GM12878 (cell line): ENCODE measurements at regions not wholly inside any gene's neighbourhood (a gene's known extent, or its start where the extent isn't known, plus 50 kb on each side); places are given as distances from the start of the nearest gene placed in this dataset.

Experiments used
- ATAC-seq: fragments of 200-7000 bp; cut with Tn5 transposase; 3 replicates; pipeline ENCODE4 v1.9.1; 2020; ENCODE audit warnings: mild to moderate bottlenecking, moderate library complexity
- BruUV-seq: library from RNA; stranded (reverse); fragments of 400-500 nt; replicated peaks from 2 replicates; lab custom pipeline; 2021; lab: Mats Ljungman, UMichigan
- CTCF ChIA-PET: fragments of 300-600 bp; sonication (Branson Sonifier 250); formaldehyde crosslinking; extraction: SDS; loops from one replicate; lab custom pipeline; 2021; ENCODE audit warnings: inconsistent platforms; lab: Yijun Ruan, JAX
- POLR2A ChIA-PET: fragments of 350-600 bp; formaldehyde crosslinking; extraction: SDS; loops from one replicate; lab custom pipeline; 2021; ENCODE audit warnings: inconsistent platforms; lab: Charles Lee
- RAD21 ChIA-PET: fragments of 300-600 bp; sonication (Branson Sonifier 250); formaldehyde crosslinking; loops from one replicate; lab custom pipeline; 2023; ENCODE audit warnings: antibody characterized with exemption; ENCODE audit not compliant: unreplicated experiment; lab: Charles Lee
- SMC1A ChIA-PET: fragments of 300-600 bp; sonication (Branson Sonifier 250); formaldehyde crosslinking; loops from one replicate; lab custom pipeline; 2023; ENCODE audit not compliant: unreplicated experiment, uncharacterized antibody; lab: Charles Lee
- DNase-seq: peaks from one replicate; pipeline ENCODE4 v3.0.0-alpha.2; 2011; ENCODE audit warnings: low read depth, low spot score
- FAIRE-seq: peaks from 3 replicates; lab custom pipeline; 2011; peaks lifted over from hg19 to GRCh38; lab: Jason Lieb, UNC
- H2AFZ ChIP-seq: 2 replicates; pipeline ENCODE4 v1.6.0; 2011; ENCODE audit warnings: low read depth, low read length, control low read depth; ENCODE audit not compliant: control insufficient read depth
- H3K27ac ChIP-seq: 2 replicates; pipeline ENCODE4 v1.5.1; 2011; ENCODE audit warnings: control low read depth; ENCODE audit not compliant: control insufficient read depth, insufficient read depth
- H3K27me3 ChIP-seq, 2 experiments: replicated peaks in 1 of 2; 2 replicates each; pipeline versions ENCODE4 v1.6.0 to v1.6.1; 2011; ENCODE audit warnings: low read length in 1 of 2; ENCODE audit not compliant: control insufficient read depth in 2 of 2, insufficient read depth in 2 of 2
- H3K36me3 ChIP-seq, 2 experiments: 2 replicates each; pipeline ENCODE4 v1.5.1; 2011; ENCODE audit warnings: low read length in 1 of 2; ENCODE audit not compliant: control insufficient read depth in 2 of 2, insufficient read depth in 2 of 2
- H3K4me1 ChIP-seq: 2 replicates; pipeline ENCODE4 v1.6.1; 2011; ENCODE audit warnings: mild to moderate bottlenecking, low read length, moderate library complexity, mixed read lengths; ENCODE audit not compliant: control insufficient read depth, insufficient read depth
- H3K4me2 ChIP-seq: 2 replicates; pipeline ENCODE4 v1.6.0; 2011; ENCODE audit warnings: control low read depth; ENCODE audit not compliant: control insufficient read depth, insufficient read depth
- H3K4me3 ChIP-seq: fragments of 200-600 bp; sonication (generic); 2 replicates; pipeline ENCODE4 v1.5.1; 2016
- H3K79me2 ChIP-seq: 2 replicates; pipeline ENCODE4 v1.6.0; 2011; ENCODE audit warnings: low read length; ENCODE audit not compliant: control insufficient read depth, insufficient read depth
- H3K9ac ChIP-seq: 2 replicates; pipeline ENCODE4 v1.8.0; 2011; ENCODE audit warnings: low read length, control low read depth, mixed read lengths; ENCODE audit not compliant: control insufficient read depth, insufficient read depth
- H3K9me3 ChIP-seq: replicated peaks from 3 replicates; pipeline ENCODE4 v1.5.1; 2011; ENCODE audit warnings: mild to moderate bottlenecking, low read length; ENCODE audit not compliant: control insufficient read depth, insufficient read depth
- H4K20me1 ChIP-seq: 2 replicates; pipeline ENCODE4 v1.6.0; 2011; ENCODE audit not compliant: control insufficient read depth, insufficient read depth
- ATF7 ChIP-seq: fragments of 450-650 bp; IDR thresholded peaks from 2 replicates; pipeline ENCODE4 v1.6.1; 2016; ENCODE audit warnings: low read depth, mild to moderate bottlenecking
- CBFB ChIP-seq: IDR thresholded peaks from 2 replicates; pipeline ENCODE4 v1.6.1; 2016; ENCODE audit warnings: antibody characterized with exemption, low read depth
- CREM ChIP-seq: IDR thresholded peaks from 2 replicates; pipeline ENCODE4 v1.6.1; 2014; ENCODE audit warnings: antibody characterized with exemption, low read depth
- IRF3 ChIP-seq: fragments of 450-650 bp; IDR thresholded peaks from 2 replicates; pipeline ENCODE4 v1.6.1; 2014; ENCODE audit warnings: mild to moderate bottlenecking
- MXI1 ChIP-seq: fragments of 150-350 bp; IDR thresholded peaks from 2 replicates; pipeline ENCODE4 v1.6.1; 2011; ENCODE audit warnings: low read depth, mild to moderate bottlenecking, inconsistent platforms, low read length, improper control_type of control experiment
- TCF3 ChIP-seq: IDR thresholded peaks from 2 replicates; pipeline ENCODE4 v1.6.1; 2012; ENCODE audit warnings: low read depth, mild to moderate bottlenecking, low read length, borderline replicate concordance; ENCODE audit not compliant: insufficient read depth
- ZBTB11 ChIP-seq: fragments of 450-650 bp; formaldehyde crosslinking; IDR thresholded peaks from 2 replicates; pipeline ENCODE4 v1.5.0; 2022; ENCODE audit warnings: mild to moderate bottlenecking, missing genetic modification characterization
- WGBS: methylation state at CpG from one replicate; pipeline ENCODE4 v1.1.6; 2016; ENCODE audit warnings: low lambda C conversion rate; ENCODE audit not compliant: insufficient replicate concordance, insufficient coverage; ENCODE audit errors: missing lambda C conversion rate; 5-methylcytosine and 5-hydroxymethylcytosine counted together
- in situ Hi-C: fragments of 300-500 bp; cut with MboI; formaldehyde crosslinking; loops from 9 replicates; pipeline ENCODE4 v1.14.3; 2018; ENCODE audit warnings: mixed read lengths
- intact Hi-C: fragments of 100-400 bp; cut with micrococcal nuclease; formaldehyde crosslinking; loops from one replicate; pipeline ENCODE4 v1.14.2; 2022; ENCODE audit not compliant: unreplicated experiment

GRCh38 chr20:7411075-7411474 is 529.2 kb downstream of the HAO1 start:
- SMC1A ChIA-PET = no interaction called here

More at GRCh38 chr20:7411075-7411474, 529.2 kb downstream of the HAO1 start:
- Histone ChIP-seq H2AFZ (no peak overlapping the region), H3K4me3 (no peak overlapping the region), H3K27ac (no peak overlapping the region), H3K4me1 (no peaks in the 10 kb centered on the region), H3K79me2 (no peaks in the 10 kb centered on the region), H4K20me1 (no peaks in the 10 kb centered on the region), H3K27me3 (no peaks in the 10 kb centered on the region), H3K9ac (no peak overlapping the region), H3K4me2 (no peak overlapping the region), H3K9me3 (no peaks in the 10 kb centered on the region), H3K36me3 (no peaks in the 10 kb centered on the region)
- CTCF ChIA-PET = no interaction called here
- RAD21 ChIA-PET = no interaction called here
- 3% methylated on average over 5 of the region's 5 CpGs for WGBS
- in situ Hi-C loops = no loop called here
- intact Hi-C loops = no loop called here
- FAIRE-seq = no peak
- BruUV-seq = no TSS peak
- DNase-seq = no peak
- POLR2A ChIA-PET = no interaction called here
- TF ChIP-seq ZBTB11 (CRISPR knock-in tag) (no peak), CREM (no peak), ATF7 (no peak), MXI1 (no peak), CBFB (no peak), IRF3 (no peak), TCF3 (no peak)
- ATAC-seq = no peak
